HCEC 1CT (cell line): ENCODE measurements at regions not wholly inside any gene's neighbourhood (a gene's known extent, or its start where the extent isn't known, plus 50 kb on each side); places are given as distances from the start of the nearest gene placed in this dataset.
"Not testable (repeated sequence)": the region's sequence is repeated elsewhere in the genome, so short reads cannot be mapped to it uniquely, and the experiment has no call there.

Experiments
- DNase-seq: peaks from one replicate; pipeline ENCODE4 v3.0.0-alpha.2; 2017

GRCh38 chr17:37828651-37829124, 83.8 kb upstream of the HNF1B start:
- DNase-seq = peak; percentile 20

- no peak for DNase-seq
These were observed 83.2 kb upstream of the HNF1B start for GRCh38 chr17:37827905-37828650.

GRCh38 chr17:37826497-37827430, 81.9 kb upstream of the HNF1B start:
- DNase-seq = no peak

- DNase-seq = no peak
These were observed 81.0 kb upstream of the HNF1B start for GRCh38 chr17:37825851-37826250.

GRCh38 chr17:37824534-37825485, 80.0 kb upstream of the HNF1B start:
- peak; percentile 75 for DNase-seq

- DNase-seq = no peak
These were observed 79.1 kb upstream of the HNF1B start for GRCh38 chr17:37823996-37824395.

- no peak for DNase-seq
These were observed 76.3 kb upstream of the HNF1B start for GRCh38 chr17:37820995-37821713.

GRCh38 chr17:37820313-37820994, 75.6 kb upstream of the HNF1B start:
- no peak for DNase-seq

GRCh38 chr17:37818689-37819088, 73.8 kb upstream of the HNF1B start:
- DNase-seq = no peak

- peak; percentile 37 for DNase-seq
These were observed 72.1 kb upstream of the HNF1B start for GRCh38 chr17:37816950-37817349.

- DNase-seq = no peak
These were observed 70.7 kb upstream of the HNF1B start for GRCh38 chr17:37815536-37815935.

- DNase-seq = peak; percentile 59
These were observed 68.9 kb upstream of the HNF1B start for GRCh38 chr17:37813751-37814150.

- DNase-seq = not testable (repeated sequence)
These were observed 64.0 kb upstream of the HNF1B start for GRCh38 chr17:37808846-37809245.

GRCh38 chr17:37802712-37803416, 58.0 kb upstream of the HNF1B start:
- DNase-seq = no peak

- DNase-seq = no peak
These were observed 57.3 kb upstream of the HNF1B start for GRCh38 chr17:37802061-37802595.

- no peak for DNase-seq
These were observed 56.3 kb upstream of the HNF1B start for GRCh38 chr17:37801171-37801570.

- DNase-seq = no peak
These were observed 52.3 kb upstream of the HNF1B start for GRCh38 chr17:37797206-37797605.

GRCh38 chr17:37796076-37796475, 51.2 kb upstream of the HNF1B start:
- no peak for DNase-seq
